ENCODE measurements at regions not wholly inside any gene's neighbourhood (a gene's known extent, or its start where the extent isn't known, plus 50 kb on each side); places are given as distances from the start of the nearest gene placed in this dataset.
"Not testable (repeated sequence)": the region's sequence is repeated elsewhere in the genome, so short reads cannot be mapped to it uniquely, and the experiment has no call there.

GRCh38 chrX:128685387-128685786 lies 633.2 kb upstream of the ACTRT1 start:
- no peaks in the 10 kb centered on the region for H3F3A ChIP-seq (ENCODE audit: insufficient read depth, low read length)
- DNase-seq, result no peak
- no peaks in the 10 kb centered on the region for H3K4me1 ChIP-seq (ENCODE audit: low read length)
- H3K79me2 ChIP-seq (ENCODE audit: low read length), result no peaks in the 10 kb centered on the region
- H3K36me3 ChIP-seq (replicated peaks; ENCODE audit: insufficient read depth, low read length), result no peaks in the 10 kb centered on the region
- H3K4me3 ChIP-seq (ENCODE audit: low read length), result no peak overlapping the region
- H3K9ac ChIP-seq (ENCODE audit: low read length), result no peak overlapping the region
- no peak overlapping the region for H3K27ac ChIP-seq (ENCODE audit: low read length)
- H4K20me1 ChIP-seq (ENCODE audit: insufficient read depth, low read length), result no peaks in the 10 kb centered on the region
- no peaks in the 10 kb centered on the region for H3K27me3 ChIP-seq (replicated peaks; ENCODE audit: insufficient read depth, low read length)
- no peak overlapping the region for H3K4me2 ChIP-seq (ENCODE audit: low read depth, low read length)
- no peak overlapping the region for H2AFZ ChIP-seq (ENCODE audit: low read length)
- H3K9me3 ChIP-seq (replicated peaks; ENCODE audit: insufficient read depth, low read length), result no peaks in the 10 kb centered on the region
- H3K9me2 ChIP-seq (replicated peaks; ENCODE audit: insufficient read depth, low read length), result no peaks in the 10 kb centered on the region
- no peak for TF ChIP-seq EZH2 (optimal IDR thresholded peaks at IDR 0.05; ENCODE audit: low read depth, low read length)
- TF ChIP-seq CTCF (IDR thresholded peaks at IDR 0.05; ENCODE audit: low read length), result no peak
- TF ChIP-seq EZH2phosphoT487 (IDR thresholded peaks at IDR 0.05; ENCODE audit: low read length), result no peak

- no peaks in the 10 kb centered on the region for H3F3A ChIP-seq (ENCODE audit: insufficient read depth, low read length)
- DNase-seq, result no peak
- no peaks in the 10 kb centered on the region for H3K4me1 ChIP-seq (ENCODE audit: low read length)
- H3K9ac ChIP-seq (ENCODE audit: low read length), result no peak overlapping the region
- no peaks in the 10 kb centered on the region for H3K9me3 ChIP-seq (replicated peaks; ENCODE audit: insufficient read depth, low read length)
- no peaks in the 10 kb centered on the region for H3K36me3 ChIP-seq (replicated peaks; ENCODE audit: insufficient read depth, low read length)
- H2AFZ ChIP-seq (ENCODE audit: low read length), result no peak overlapping the region
- no peaks in the 10 kb centered on the region for H3K27me3 ChIP-seq (replicated peaks; ENCODE audit: insufficient read depth, low read length)
- H3K79me2 ChIP-seq (ENCODE audit: low read length), result no peaks in the 10 kb centered on the region
- TF ChIP-seq CTCF (IDR thresholded peaks at IDR 0.05; ENCODE audit: low read length), result no peak
- no peak for TF ChIP-seq EZH2 (optimal IDR thresholded peaks at IDR 0.05; ENCODE audit: low read depth, low read length)
- TF ChIP-seq EZH2phosphoT487 (IDR thresholded peaks at IDR 0.05; ENCODE audit: low read length), result no peak
- H4K20me1 ChIP-seq (ENCODE audit: insufficient read depth, low read length), result no peaks in the 10 kb centered on the region
- no peaks in the 10 kb centered on the region for H3K9me2 ChIP-seq (replicated peaks; ENCODE audit: insufficient read depth, low read length)
- H3K4me3 ChIP-seq (ENCODE audit: low read length), result no peak overlapping the region
- H3K4me2 ChIP-seq (ENCODE audit: low read depth, low read length), result no peak overlapping the region
- H3K27ac ChIP-seq (ENCODE audit: low read length), result no peak overlapping the region
Observed at GRCh38 chrX:128676651-128677050, 624.4 kb upstream of the ACTRT1 start.

GRCh38 chrX:128674326-128675086 lies 622.3 kb upstream of the ACTRT1 start:
- H4K20me1 ChIP-seq (ENCODE audit: insufficient read depth, low read length); H3K27ac ChIP-seq (ENCODE audit: low read length); H3K4me2 ChIP-seq (ENCODE audit: low read depth, low read length); DNase-seq; H3K27me3 ChIP-seq (replicated peaks; ENCODE audit: insufficient read depth, low read length); H3K9me2 ChIP-seq (replicated peaks; ENCODE audit: insufficient read depth, low read length); H3K9me3 ChIP-seq (replicated peaks; ENCODE audit: insufficient read depth, low read length); H3K4me3 ChIP-seq (ENCODE audit: low read length); H3F3A ChIP-seq (ENCODE audit: insufficient read depth, low read length); H3K9ac ChIP-seq (ENCODE audit: low read length); H3K79me2 ChIP-seq (ENCODE audit: low read length); H2AFZ ChIP-seq (ENCODE audit: low read length); H3K36me3 ChIP-seq (replicated peaks; ENCODE audit: insufficient read depth, low read length); H3K4me1 ChIP-seq (ENCODE audit: low read length): not testable (repeated sequence)

- no peak overlapping the region for H3K4me2 ChIP-seq (ENCODE audit: low read depth, low read length)
- H3K27me3 ChIP-seq (replicated peaks; ENCODE audit: insufficient read depth, low read length), result no peaks in the 10 kb centered on the region
- no peaks in the 10 kb centered on the region for H3K4me1 ChIP-seq (ENCODE audit: low read length)
- no peak overlapping the region for H3K27ac ChIP-seq (ENCODE audit: low read length)
- H4K20me1 ChIP-seq (ENCODE audit: insufficient read depth, low read length), result no peaks in the 10 kb centered on the region
- no peak overlapping the region for H2AFZ ChIP-seq (ENCODE audit: low read length)
- no peaks in the 10 kb centered on the region for H3K9me3 ChIP-seq (replicated peaks; ENCODE audit: insufficient read depth, low read length)
- H3F3A ChIP-seq (ENCODE audit: insufficient read depth, low read length), result no peaks in the 10 kb centered on the region
- no peaks in the 10 kb centered on the region for H3K9me2 ChIP-seq (replicated peaks; ENCODE audit: insufficient read depth, low read length)
- no peak overlapping the region for H3K9ac ChIP-seq (ENCODE audit: low read length)
- no peak overlapping the region for H3K4me3 ChIP-seq (ENCODE audit: low read length)
- no peaks in the 10 kb centered on the region for H3K79me2 ChIP-seq (ENCODE audit: low read length)
- H3K36me3 ChIP-seq (replicated peaks; ENCODE audit: insufficient read depth, low read length), result no peaks in the 10 kb centered on the region
- no peak for TF ChIP-seq EZH2 (optimal IDR thresholded peaks at IDR 0.05; ENCODE audit: low read depth, low read length)
- no peak for TF ChIP-seq EZH2phosphoT487 (IDR thresholded peaks at IDR 0.05; ENCODE audit: low read length)
- no peak for TF ChIP-seq CTCF (IDR thresholded peaks at IDR 0.05; ENCODE audit: low read length)
- no peak for DNase-seq
Observed at GRCh38 chrX:128664211-128664610, 612.0 kb upstream of the ACTRT1 start.
